ENCODE measurements at regions not wholly inside any gene's neighbourhood (a gene's known extent, or its start where the extent isn't known, plus 50 kb on each side); places are given as distances from the start of the nearest gene placed in this dataset.

DNA sequence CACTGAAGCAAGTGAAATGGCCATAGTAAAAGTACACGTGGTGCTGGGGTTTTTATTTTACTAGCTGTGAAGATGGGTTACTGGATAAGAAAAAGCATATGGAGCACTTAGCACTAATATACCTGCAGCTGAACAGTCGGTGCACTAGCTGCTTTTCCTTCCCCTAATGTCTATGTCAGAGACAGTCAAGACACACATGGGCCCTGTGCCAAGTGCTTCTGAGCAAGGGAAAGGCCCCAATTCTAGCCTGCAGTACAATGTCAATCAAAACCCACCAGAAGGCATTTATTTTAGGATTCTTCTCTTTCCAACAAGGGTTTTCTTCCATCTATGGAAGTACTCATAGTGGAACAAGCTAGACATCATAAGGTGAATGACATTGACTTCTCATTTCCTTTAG lies 716.7 kb downstream of the CCSER2 start:
- no peaks in the 10 kb centered on the region for H4K20me1 ChIP-seq (replicated peaks; ENCODE audit: insufficient read depth)
- no peaks in the 10 kb centered on the region for H3K9me2 ChIP-seq (ENCODE audit: insufficient read depth)
- peaks cover 5% of the 10 kb centered on the region; the same call in 1 of the 2 replicates for H3K36me3 ChIP-seq (ENCODE audit: insufficient read depth)
- H3K9me3 Mint-ChIP-seq = peaks cover 83% of the 10 kb centered on the region
- H3K27ac ChIP-seq (ENCODE audit: low read depth) = no peak overlapping the region
- peaks cover 1% of the 10 kb centered on the region for H3K27me3 Mint-ChIP-seq (ENCODE audit: insufficient read depth, low read depth, poor library complexity)
- no peak overlapping the region for H3K4me3 ChIP-seq
- no peaks in the 10 kb centered on the region for H3K79me2 ChIP-seq (replicated peaks; ENCODE audit: insufficient read depth)
- H3K4me2 ChIP-seq = no peak overlapping the region
- H2AFZ ChIP-seq = no peak overlapping the region
- TF ChIP-seq, protein P1, sequence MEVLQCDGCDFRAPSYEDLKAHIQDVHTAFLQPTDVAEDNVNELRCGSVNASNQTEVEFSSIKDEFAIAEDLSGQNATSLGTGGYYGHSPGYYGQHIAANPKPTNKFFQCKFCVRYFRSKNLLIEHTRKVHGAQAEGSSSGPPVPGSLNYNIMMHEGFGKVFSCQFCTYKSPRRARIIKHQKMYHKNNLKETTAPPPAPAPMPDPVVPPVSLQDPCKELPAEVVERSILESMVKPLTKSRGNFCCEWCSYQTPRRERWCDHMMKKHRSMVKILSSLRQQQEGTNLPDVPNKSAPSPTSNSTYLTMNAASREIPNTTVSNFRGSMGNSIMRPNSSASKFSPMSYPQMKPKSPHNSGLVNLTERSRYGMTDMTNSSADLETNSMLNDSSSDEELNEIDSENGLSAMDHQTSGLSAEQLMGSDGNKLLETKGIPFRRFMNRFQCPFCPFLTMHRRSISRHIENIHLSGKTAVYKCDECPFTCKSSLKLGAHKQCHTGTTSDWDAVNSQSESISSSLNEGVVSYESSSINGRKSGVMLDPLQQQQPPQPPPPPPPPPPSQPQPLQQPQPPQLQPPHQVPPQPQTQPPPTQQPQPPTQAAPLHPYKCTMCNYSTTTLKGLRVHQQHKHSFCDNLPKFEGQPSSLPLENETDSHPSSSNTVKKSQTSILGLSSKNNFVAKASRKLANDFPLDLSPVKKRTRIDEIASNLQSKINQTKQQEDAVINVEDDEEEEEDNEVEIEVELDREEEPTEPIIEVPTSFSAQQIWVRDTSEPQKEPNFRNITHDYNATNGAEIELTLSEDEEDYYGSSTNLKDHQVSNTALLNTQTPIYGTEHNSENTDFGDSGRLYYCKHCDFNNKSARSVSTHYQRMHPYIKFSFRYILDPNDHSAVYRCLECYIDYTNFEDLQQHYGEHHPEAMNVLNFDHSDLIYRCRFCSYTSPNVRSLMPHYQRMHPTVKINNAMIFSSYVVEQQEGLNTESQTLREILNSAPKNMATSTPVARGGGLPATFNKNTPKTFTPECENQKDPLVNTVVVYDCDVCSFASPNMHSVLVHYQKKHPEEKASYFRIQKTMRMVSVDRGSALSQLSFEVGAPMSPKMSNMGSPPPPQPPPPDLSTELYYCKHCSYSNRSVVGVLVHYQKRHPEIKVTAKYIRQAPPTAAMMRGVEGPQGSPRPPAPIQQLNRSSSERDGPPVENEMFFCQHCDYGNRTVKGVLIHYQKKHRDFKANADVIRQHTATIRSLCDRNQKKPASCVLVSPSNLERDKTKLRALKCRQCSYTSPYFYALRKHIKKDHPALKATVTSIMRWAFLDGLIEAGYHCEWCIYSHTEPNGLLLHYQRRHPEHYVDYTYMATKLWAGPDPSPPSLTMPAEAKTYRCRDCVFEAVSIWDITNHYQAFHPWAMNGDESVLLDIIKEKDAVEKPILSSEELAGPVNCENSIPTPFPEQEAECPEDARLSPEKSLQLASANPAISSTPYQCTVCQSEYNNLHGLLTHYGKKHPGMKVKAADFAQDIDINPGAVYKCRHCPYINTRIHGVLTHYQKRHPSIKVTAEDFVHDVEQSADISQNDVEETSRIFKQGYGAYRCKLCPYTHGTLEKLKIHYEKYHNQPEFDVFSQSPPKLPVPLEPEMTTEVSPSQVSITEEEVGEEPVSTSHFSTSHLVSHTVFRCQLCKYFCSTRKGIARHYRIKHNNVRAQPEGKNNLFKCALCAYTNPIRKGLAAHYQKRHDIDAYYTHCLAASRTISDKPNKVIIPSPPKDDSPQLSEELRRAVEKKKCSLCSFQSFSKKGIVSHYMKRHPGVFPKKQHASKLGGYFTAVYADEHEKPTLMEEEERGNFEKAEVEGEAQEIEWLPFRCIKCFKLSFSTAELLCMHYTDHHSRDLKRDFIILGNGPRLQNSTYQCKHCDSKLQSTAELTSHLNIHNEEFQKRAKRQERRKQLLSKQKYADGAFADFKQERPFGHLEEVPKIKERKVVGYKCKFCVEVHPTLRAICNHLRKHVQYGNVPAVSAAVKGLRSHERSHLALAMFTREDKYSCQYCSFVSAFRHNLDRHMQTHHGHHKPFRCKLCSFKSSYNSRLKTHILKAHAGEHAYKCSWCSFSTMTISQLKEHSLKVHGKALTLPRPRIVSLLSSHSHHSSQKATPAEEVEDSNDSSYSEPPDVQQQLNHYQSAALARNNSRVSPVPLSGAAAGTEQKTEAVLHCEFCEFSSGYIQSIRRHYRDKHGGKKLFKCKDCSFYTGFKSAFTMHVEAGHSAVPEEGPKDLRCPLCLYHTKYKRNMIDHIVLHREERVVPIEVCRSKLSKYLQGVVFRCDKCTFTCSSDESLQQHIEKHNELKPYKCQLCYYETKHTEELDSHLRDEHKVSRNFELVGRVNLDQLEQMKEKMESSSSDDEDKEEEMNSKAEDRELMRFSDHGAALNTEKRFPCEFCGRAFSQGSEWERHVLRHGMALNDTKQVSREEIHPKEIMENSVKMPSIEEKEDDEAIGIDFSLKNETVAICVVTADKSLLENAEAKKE (CRISPR knock-in tag; IDR thresholded peaks at IDR 0.05) = no peak
- no peak for TF ChIP-seq CREB1 (CRISPR knock-in tag; IDR thresholded peaks at IDR 0.05; ENCODE audit: low read depth)
- TF ChIP-seq JUNB (IDR thresholded peaks at IDR 0.05; ENCODE audit: unreplicated experiment) = no peak
- no peak for TF ChIP-seq EZH2 (IDR thresholded peaks at IDR 0.05; ENCODE audit: low read depth, unreplicated experiment)
- H3F3A ChIP-seq (replicated peaks; ENCODE audit: low read depth) = no peaks in the 10 kb centered on the region
- ATAC-seq (no peak), DNase-seq (ENCODE audit: low spot score) (no peak)
- H3K27me3 ChIP-seq (ENCODE audit: insufficient read depth) = no peaks in the 10 kb centered on the region
- H3K36me3 Mint-ChIP-seq (ENCODE audit: low read depth) = peaks cover 6% of the 10 kb centered on the region; the same call in 1 of the 3 replicates
- peaks cover 7% of the 10 kb centered on the region; the same call in 1 of the 3 replicates for H3K4me1 Mint-ChIP-seq
- no peak overlapping the region for H3K4me3 Mint-ChIP-seq
- H3K27ac Mint-ChIP-seq = no peak overlapping the region
- H3K4me1 ChIP-seq (ENCODE audit: insufficient read depth) = no peaks in the 10 kb centered on the region

DNA sequence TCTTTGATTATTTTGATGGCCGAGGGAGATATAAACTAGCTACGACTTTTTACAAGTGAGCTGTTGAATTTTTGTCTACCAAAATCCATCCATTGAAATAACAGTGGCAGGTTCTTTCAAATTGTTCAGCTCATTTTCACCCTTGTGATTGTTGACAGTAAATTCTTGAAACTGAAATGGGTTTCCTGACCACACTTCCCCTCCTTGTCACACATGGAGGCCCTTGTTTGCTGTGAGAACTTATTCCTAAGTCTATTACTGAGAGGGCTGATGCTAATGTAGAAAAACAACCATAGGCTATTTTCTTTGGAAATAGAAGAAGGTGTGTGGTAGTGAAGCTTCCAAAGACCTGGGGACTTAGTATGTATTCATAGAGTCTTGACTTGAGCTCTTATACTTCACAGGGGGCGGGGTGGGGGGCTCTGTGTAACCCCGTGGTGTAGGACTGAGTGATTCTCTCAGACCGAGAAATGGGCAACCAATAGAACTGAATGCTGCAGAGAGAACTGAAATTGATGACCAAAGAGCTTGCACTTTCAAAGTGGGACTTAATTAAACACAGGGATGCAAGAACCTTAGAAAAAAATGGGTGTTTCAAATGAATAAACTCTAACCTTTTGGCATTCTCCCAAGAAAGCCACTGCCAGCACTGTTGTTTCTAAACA lies 718.9 kb downstream of the CCSER2 start:
- Mint-ChIP-seq H3K9me3 (peaks cover 84% of the 10 kb centered on the region), H3K36me3 (ENCODE audit: low read depth) (no peaks in the 10 kb centered on the region; the same call in 1 of the 3 replicates), H3K4me1 (peaks cover 7% of the 10 kb centered on the region; the same call in 1 of the 3 replicates), H3K27me3 (ENCODE audit: insufficient read depth, low read depth, poor library complexity) (peaks cover 1% of the 10 kb centered on the region), H3K27ac (no peak overlapping the region), H3K4me3 (no peak overlapping the region)
- no peak for ATAC-seq
- Histone ChIP-seq H3K4me3 (no peak overlapping the region), H3K27ac (ENCODE audit: low read depth) (no peak overlapping the region), H3K27me3 (ENCODE audit: insufficient read depth) (no peaks in the 10 kb centered on the region), H3K79me2 (replicated peaks; ENCODE audit: insufficient read depth) (no peaks in the 10 kb centered on the region), H4K20me1 (replicated peaks; ENCODE audit: insufficient read depth) (no peaks in the 10 kb centered on the region), H3F3A (replicated peaks; ENCODE audit: low read depth) (no peaks in the 10 kb centered on the region), H3K9me2 (ENCODE audit: insufficient read depth) (no peaks in the 10 kb centered on the region), H2AFZ (no peak overlapping the region), H3K4me1 (ENCODE audit: insufficient read depth) (no peaks in the 10 kb centered on the region), H3K4me2 (no peak overlapping the region), H3K36me3 (ENCODE audit: insufficient read depth) (no peaks in the 10 kb centered on the region)
- DNase-seq (ENCODE audit: low spot score) = no peak
- TF ChIP-seq STAT1 (IDR thresholded peaks at IDR 0.05; ENCODE audit: unreplicated experiment) (no peak), ZNF331 (CRISPR knock-in tag; IDR thresholded peaks at IDR 0.05; ENCODE audit: low read depth) (no peak), EZH2 (IDR thresholded peaks at IDR 0.05; ENCODE audit: low read depth, unreplicated experiment) (no peak), JUNB (IDR thresholded peaks at IDR 0.05; ENCODE audit: unreplicated experiment) (no peak)
- TF ChIP-seq, protein P2, sequence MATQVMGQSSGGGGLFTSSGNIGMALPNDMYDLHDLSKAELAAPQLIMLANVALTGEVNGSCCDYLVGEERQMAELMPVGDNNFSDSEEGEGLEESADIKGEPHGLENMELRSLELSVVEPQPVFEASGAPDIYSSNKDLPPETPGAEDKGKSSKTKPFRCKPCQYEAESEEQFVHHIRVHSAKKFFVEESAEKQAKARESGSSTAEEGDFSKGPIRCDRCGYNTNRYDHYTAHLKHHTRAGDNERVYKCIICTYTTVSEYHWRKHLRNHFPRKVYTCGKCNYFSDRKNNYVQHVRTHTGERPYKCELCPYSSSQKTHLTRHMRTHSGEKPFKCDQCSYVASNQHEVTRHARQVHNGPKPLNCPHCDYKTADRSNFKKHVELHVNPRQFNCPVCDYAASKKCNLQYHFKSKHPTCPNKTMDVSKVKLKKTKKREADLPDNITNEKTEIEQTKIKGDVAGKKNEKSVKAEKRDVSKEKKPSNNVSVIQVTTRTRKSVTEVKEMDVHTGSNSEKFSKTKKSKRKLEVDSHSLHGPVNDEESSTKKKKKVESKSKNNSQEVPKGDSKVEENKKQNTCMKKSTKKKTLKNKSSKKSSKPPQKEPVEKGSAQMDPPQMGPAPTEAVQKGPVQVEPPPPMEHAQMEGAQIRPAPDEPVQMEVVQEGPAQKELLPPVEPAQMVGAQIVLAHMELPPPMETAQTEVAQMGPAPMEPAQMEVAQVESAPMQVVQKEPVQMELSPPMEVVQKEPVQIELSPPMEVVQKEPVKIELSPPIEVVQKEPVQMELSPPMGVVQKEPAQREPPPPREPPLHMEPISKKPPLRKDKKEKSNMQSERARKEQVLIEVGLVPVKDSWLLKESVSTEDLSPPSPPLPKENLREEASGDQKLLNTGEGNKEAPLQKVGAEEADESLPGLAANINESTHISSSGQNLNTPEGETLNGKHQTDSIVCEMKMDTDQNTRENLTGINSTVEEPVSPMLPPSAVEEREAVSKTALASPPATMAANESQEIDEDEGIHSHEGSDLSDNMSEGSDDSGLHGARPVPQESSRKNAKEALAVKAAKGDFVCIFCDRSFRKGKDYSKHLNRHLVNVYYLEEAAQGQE (IDR thresholded peaks at IDR 0.05; ENCODE audit: unreplicated experiment) = no peak
- TF ChIP-seq, protein P3, sequence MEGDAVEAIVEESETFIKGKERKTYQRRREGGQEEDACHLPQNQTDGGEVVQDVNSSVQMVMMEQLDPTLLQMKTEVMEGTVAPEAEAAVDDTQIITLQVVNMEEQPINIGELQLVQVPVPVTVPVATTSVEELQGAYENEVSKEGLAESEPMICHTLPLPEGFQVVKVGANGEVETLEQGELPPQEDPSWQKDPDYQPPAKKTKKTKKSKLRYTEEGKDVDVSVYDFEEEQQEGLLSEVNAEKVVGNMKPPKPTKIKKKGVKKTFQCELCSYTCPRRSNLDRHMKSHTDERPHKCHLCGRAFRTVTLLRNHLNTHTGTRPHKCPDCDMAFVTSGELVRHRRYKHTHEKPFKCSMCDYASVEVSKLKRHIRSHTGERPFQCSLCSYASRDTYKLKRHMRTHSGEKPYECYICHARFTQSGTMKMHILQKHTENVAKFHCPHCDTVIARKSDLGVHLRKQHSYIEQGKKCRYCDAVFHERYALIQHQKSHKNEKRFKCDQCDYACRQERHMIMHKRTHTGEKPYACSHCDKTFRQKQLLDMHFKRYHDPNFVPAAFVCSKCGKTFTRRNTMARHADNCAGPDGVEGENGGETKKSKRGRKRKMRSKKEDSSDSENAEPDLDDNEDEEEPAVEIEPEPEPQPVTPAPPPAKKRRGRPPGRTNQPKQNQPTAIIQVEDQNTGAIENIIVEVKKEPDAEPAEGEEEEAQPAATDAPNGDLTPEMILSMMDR (conservative IDR thresholded peaks at IDR 0.05; ENCODE audit: low read depth in 2 of 2) = no peak

Data from GM23338 (cell line).